HG02884 (cell line): ENCODE measurements at regions not wholly inside any gene's neighbourhood (a gene's known extent, or its start where the extent isn't known, plus 50 kb on each side); places are given as distances from the start of the nearest gene placed in this dataset.

Experiments used
- ATAC-seq: cut with Tn5 transposase; IDR thresholded peaks from one replicate; pipeline ENCODE4 v1.9.1; 2021; ENCODE audit warnings: mild to moderate bottlenecking, moderate library complexity; ENCODE audit not compliant: unreplicated experiment

DNA sequence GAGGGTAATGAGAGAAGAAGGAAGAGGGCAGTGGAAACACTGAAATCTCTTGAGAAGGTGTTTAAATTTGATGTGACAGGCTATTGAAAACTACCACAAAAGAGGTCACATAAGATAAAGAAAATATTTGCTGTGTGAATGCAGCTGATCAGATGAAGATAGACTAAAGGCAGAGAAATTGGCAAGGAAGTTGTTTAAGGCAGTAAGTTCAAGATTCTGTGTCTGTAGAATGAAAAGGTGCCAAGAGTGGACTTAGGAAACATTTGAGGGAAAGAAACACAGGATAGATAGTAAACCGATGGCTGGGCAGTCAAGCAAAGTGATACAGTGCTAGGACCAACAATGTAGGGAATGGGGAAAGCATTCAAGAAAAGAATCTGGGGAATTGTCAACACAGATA is 332.3 kb upstream of the MARCKS start:
- ATAC-seq: no peak

DNA sequence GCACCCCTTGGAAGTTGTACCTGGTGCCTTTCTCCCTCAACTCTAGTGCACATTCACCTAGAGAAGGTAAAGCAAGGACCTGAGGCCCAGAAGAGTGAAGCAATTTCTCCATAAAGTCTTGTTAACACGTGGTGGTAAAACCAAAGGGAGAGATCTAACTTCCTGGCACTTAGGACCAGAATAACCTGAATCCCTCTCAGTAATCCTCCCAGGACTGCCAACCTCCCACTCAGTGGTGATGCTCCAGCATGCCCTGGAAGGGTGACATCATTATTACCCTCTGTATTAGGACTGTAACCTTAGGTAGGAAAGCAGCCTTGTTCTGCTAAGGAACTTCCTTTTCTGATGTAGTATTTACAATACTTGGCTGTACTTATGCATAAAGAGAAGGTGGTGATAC is 330.6 kb upstream of the MARCKS start:
- no peak for ATAC-seq

DNA sequence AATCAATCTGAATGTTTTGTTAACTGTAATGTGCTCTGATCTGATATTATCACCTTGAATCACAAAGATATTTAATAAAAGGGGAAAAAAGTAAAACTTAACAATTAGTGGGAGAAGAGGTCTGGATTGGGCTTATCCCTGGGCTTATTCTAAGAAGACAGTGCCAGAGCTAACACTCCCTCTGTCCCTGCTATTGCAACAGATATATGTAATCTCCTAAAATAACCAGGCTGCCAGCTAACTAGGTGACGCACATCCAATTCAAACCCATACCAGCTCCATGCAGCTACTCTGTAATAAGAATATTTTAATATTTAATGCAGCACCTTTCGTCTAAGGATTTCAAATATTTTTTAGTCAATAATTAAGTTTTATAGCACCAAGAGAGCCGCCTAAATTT is 330.1 kb upstream of the MARCKS start:
- no peak for ATAC-seq

DNA sequence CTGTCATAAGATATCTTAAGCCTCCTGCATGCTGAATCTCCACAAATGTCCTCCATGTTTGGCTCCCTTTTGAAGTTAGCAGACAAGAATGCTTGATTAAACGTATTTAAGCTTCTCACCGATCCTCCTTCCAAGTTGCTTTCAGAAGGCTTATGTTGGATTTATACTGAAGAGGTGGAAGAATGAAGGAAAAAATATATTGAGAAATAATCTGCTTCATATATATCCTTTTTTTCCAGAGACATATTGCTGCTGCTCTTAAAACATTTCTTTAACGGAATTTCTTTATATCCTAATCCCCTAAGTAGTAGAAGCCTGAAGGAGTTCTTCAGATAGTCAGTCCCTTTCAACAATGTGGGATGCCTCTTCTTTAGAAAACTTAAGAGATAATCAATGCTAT is 329.0 kb upstream of the MARCKS start:
- no peak for ATAC-seq

DNA sequence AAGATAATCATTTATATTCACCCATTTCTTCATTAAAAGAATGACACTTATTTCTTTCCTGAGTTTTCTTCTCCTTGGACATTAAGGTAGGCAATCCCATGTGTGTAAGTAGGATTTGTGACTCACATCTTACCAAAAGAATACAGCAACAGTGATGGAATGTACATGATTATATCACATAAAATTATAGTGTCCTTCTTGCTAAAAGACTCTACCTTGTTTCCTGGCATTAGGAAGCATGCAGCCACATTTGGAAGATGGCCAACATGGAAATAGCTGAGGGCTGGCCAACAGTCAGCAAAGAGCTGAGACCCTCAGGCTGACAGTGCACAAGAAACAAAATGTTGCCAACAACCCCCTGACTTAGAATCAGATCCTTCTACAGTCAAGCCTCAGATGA is 327.9 kb upstream of the MARCKS start:
- ATAC-seq: no peak

DNA sequence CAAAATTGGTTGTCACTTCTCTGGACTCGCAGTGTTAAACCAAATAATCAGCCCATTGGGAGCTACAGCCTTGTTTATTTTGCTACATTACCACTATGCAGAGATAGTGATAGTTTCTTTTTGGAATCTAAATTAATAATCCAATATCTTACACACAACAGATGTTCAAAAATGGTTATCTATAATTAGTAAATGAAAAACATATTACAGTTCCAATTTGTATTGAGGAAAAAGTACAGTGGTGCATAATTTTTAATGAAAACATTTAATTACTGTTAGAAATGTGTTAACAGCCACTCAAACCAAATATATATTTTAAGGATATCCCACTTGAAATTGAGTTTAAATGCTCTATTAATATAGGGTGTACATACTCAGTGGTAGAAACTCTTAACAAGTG is 327.3 kb upstream of the MARCKS start:
- ATAC-seq: no peak

DNA sequence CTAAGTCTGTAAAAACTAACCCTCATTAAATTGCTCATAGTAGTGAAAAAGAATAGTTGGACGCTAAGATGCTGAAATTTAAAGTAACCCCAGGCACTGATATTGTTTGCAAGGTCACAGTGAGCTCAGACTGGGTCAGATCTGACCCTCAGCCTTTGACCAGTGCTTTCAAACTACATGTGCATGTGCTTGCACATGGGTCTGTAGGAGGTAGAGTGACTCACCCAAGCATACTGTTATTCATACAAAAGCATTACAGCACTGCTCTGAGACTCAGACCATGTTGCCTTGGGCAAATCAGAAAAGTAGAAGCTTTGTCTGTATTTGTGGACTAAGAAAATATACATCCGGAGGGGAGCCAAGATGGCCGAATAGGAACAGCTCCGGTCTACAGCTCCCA is 326.4 kb upstream of the MARCKS start:
- ATAC-seq: no peak

DNA sequence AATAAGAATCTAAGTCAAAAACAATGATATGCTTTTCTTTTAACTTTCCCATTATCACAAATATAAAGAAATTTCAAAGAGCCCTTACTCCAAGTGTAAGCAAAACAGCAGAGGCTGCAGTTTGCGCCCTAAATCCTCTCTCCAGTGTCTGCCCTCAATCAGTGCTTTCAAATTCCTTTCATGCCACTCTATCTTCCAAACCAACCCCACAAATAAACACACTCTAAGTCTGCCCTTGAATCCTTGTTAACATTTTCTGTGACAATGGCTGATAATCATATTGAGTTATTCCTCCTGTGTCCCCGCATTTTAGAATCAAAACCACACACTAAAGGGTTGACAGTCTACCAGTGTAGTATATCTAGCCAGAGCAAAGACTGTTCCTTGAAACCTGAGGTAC is 317.9 kb upstream of the MARCKS start:
- ATAC-seq: no peak

DNA sequence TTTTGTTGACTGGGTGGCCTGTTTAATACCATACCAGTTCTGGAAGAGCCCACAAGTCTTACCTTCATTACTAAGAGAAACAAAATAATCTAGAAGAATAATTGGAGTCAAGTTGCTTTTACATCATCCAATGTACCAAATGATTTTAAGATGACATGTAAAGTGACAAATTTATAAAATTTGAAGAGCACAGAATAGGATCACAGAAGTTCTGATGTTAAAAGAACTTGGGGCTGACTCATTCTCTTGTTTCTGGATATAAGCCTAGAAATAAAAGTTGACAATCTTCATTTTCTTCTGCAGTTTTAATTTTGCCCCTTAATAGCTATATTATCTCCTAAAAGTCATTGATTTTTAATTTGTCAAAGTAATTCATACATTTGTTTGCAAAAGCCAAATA is 317.5 kb upstream of the MARCKS start:
- ATAC-seq: no peak

DNA sequence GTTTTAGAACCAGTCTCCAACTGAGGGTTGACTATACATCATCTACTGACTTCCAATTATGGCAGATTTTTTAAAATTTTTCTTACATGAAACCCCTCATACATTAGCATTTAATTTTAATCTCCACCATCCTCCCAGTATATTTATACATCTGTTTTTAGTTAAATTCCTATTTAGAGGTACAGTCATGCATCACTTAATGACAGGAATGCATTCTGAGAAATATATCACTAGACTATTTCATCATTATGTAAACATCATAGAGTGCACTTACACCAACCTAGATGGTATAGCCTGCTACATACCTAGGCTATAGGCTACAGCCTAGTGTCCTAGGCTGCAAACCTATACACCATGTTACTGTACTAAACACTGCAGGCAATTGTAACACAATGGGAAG is 316.7 kb upstream of the MARCKS start:
- ATAC-seq: no peak

DNA sequence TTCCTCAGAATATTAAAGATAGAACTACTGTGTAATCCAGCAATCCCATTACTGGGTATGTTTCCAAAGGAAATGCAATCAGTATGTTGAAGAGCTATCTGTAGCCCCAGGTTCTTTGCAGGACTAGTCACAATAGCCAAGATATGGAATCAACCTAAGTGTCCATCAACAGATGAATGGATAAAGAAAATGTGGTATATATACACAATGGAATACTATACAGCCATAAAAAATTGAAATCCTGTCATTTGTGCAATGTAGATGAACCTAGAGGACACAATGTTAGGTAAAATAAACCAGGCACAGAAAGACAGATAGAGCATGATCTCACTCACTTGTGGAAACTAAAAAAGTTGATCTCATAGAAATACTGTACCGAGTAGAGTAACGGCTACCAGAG is 306.0 kb upstream of the MARCKS start:
- ATAC-seq: no peak

DNA sequence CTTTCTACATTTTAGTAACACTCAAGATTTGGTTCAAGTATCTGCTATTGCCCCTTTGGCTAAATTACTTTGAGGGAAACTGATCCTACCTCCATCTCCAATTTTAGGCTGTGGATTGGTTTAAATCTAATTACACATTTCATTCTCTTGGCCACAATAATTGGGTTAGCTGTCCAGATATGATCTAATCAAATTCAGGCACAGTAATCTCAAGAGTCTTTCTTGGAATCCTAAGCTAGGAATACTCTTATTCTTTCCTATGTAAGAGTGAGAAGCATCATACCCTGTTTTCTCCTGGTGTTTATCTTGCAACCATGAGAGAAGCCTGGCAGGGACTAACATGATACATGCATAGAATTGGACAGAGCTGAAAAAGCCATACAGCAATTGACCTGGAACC is 300.4 kb upstream of the MARCKS start:
- no peak for ATAC-seq

DNA sequence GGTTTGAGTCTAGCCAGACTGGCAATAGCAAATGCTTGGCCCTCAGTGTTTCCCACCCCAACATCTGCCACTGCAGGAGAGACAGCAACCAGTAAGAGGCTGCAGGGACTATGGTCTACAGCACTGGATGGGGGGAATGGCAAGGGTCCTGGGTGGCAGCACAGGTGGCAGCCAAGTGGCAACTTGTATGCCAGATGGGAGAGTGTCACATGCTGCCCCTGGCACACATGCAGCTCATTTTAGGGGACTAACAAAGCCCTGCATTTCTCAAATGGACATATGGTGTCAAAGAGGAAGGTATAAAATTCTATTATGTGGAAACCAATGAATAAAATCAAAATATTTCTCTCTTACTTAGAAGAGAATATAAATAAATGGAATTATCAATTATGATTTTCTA is 298.7 kb upstream of the MARCKS start:
- ATAC-seq: no peak

DNA sequence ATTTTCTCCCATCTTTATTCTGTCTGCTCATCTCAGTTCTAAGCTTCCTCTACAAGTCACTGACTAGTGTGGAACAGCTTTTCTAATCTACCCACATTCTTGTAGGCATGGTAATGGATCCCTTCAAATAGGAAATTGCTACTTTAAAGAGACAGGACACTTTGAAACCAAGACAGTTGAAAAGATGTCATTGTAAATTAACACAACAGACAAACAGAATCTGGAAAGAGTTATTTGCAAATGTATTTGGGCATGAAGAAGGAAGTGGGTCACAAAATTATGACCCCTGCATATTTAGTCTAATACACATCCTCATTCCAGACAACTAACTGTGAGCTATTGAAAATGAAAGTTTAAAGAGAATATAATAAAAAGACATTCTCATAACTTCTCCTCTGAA is 298.2 kb upstream of the MARCKS start:
- no peak for ATAC-seq

DNA sequence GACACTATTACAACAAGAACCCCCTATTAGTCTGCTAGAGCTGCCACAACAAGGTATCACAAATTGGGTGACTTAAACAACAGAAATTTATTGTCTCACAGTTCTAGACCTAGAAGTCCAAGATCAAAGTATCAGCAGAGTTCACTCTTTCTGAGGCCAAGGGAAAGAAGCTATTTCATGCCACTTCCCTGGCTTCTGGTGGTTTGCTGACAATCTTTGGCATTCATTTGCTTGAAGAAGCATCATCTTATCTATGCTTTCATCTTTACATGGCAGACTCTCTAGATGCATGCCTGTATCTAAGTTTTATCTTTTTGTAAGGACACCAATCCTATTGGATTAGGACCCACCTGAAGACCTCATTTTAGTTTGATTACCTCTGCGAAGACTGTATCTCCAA is 296.8 kb upstream of the MARCKS start:
- no peak for ATAC-seq

DNA sequence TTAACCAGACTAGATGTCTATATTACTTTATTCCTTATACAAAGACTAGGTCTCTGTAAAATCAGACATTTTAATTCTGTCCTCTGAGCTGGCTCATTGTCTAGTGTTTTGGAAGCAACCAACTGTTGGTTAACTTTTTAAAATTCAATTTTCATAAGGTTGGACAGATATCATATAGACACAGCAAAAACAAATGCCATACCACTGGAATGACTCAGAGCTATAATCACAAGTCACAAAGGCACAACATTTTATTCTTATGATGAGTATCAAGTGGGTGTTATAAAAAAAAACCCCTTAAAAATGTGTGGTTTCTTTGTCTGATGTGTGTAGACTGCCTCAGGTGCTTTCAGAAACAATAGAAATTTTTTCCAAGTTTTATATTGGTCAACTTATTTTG is 296.2 kb upstream of the MARCKS start:
- ATAC-seq: no peak

DNA sequence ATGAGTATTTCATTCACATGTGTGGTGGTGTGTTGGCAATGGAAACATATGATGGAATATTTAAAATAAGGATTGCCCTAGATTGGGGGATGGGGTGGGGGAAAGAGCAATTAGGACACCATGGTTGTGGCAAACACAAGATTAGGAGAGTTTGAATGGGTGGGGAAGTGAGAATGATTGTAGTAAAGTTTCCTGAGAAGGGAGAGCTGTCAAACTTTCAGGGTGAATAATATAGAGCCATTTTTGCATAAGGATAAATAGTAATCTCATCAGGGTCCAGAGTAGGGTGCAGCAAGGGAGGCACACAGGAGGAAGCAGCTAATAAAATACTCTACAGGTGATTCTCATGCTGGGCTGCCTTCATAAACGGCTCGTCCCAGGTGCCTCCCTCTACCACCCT is 294.9 kb upstream of the MARCKS start:
- ATAC-seq: no peak

DNA sequence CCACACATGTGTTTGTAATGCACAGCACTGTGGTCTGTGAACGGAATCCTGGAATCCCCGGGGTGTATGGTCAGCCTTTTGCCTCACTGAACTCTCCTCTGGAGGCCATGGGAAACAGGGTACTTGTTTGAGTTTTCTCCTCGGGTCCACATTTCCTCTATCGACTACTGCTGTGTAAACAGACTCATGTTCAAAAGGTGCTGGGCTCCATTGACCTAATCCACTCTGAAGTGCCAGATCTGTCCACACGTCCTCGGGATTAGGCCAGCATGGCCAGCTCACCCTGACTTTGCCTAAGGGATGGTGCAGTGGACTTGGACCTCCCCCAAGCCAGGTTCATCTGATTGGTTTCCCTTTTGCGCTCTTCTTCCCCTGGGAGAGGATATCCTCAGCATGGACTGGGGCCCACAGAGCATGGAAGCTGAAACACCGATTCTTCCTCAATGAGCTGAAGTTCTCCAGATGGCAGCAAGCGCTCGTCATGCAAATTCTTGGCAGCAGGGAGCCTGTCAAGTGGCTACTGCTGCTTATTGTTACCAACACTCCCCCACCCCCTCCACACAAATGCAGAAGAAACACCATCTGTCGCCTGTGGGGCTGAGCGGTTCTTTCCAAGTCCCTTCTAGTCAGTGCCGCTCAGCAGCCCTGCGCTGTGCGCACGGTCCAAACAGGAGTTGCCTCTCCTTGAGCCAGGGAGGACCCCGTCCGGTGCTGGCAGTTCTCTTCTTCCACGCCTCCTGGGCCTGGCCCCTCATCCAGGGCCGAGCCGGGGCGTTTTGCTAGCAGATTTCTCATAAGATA is 292.6 kb upstream of the MARCKS start:
- no peak for ATAC-seq

DNA sequence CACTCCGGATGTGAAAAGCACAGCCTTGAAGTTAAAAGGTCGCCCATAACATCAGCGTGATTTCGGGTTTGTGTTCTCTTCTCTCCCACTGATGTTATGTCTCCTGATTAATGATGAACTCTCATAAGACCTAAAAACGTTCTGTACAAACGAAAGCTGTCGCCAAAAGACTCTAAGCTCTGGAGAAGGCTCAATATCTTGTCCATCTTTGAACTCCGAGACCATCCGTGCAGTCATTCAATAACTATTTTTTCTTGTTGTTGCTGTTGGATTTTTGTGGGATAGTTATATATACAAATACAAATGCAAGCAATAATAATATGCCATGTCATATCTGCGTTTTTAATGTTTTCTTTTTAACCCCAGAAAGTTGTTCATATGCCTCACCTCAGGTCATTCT is 291.8 kb upstream of the MARCKS start:
- ATAC-seq: no peak

DNA sequence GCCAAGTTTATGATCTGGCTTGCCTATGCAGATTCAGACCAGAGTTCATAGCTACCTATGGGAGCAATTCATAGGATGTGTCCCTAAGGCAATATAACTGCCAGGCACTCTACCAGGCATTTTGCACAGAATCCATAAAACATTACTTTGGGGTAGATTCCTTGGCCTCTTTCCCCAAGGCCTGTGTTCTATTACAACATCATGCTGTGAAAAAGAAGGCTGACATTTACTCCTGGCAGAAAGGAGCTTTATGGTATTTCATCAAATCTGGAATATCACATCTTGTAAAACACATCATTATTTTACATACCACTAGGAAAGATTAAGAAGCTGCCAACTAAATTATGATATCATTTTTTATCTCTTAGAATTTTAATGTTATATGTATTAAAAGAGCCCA is 287.0 kb upstream of the MARCKS start:
- no peak for ATAC-seq

DNA sequence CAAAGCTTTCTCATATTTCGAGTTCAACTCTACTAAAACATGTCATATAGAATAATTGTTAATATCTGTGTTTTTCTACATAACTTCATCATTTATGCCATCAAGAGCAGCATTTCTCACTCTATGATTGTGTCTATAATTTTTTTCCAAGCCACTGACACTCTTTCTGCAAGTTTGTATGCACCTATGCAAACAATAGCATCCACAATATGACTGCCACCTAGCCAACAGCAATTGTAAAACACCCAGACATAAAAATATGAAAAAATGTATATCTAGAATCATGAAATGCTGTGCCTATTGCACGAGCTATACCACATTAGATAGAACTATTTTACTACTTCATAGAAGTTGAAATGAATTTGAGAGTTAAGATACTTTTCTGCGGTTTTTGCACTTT is 286.5 kb upstream of the MARCKS start:
- ATAC-seq: no peak

DNA sequence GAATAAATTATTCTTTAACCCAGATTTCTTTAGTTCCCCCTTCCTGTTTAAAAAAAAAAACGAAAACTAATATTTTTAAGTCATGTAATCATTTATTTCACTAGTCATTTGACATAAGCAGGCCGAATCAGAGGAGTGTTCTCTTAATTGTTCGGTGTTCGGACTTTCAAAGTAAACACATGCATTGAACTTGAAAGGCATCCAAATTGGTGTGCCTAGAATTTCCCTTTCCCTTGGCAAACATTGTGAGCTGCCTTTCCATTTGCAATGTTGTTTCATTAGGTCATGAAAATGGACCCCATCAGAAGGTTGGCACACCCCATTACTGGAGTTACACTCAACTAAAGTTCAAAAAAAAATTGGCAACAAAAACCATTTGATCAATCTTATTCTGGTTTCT is 283.0 kb upstream of the MARCKS start:
- ATAC-seq: no peak

DNA sequence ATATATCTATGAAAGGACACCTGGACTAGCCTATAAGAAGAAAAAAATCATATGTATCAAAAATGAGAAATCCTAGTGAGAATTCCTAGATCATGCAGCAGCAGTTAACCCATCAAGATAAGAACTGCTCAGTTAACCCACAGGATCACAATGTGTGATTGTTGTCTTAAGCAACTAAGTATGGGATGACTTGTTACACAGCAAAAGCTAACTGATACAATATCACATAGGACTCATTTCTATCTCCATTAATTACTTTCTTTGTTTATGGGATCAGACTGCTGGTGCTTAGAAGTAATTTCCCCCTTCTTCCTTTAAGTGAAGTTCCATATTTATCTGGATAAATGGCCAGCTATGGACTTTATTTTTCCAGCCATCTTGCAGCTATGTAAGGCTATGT is 280.8 kb upstream of the MARCKS start:
- no peak for ATAC-seq
